ENCODE measurements at regions not wholly inside any gene's neighbourhood (a gene's known extent, or its start where the extent isn't known, plus 50 kb on each side); places are given as distances from the start of the nearest gene placed in this dataset.

- TF ChIP-seq SUZ12 (IDR thresholded peaks at IDR 0.05; ENCODE audit: extremely low read depth, insufficient read depth, insufficient read length) (no peak), YY1 (IDR thresholded peaks at IDR 0.05; ENCODE audit: insufficient read depth, insufficient read length) (no peak), ZNF274 (IDR thresholded peaks at IDR 0.05; ENCODE audit: low read depth, low read length) (no peak)
Observed at GRCh38 chr20:55740076-55740475, 265.2 kb downstream of the CBLN4 start.
